Neuronal stem cell (in vitro differentiated cells): ENCODE measurements at regions not wholly inside any gene's neighbourhood (a gene's known extent, or its start where the extent isn't known, plus 50 kb on each side); places are given as distances from the start of the nearest gene placed in this dataset.

Source experiments
- DNase-seq: peaks from one replicate; pipeline ENCODE4 v3.0.0-alpha.2; 2013; ENCODE audit warnings: low spot score
- H2AFZ ChIP-seq: one replicate; pipeline ENCODE4 v1.6.1; 2013; ENCODE audit warnings: mild to moderate bottlenecking, low read length, inconsistent platforms
- H2AK5ac ChIP-seq: 2 replicates; pipeline ENCODE4 v1.6.1; 2013; ENCODE audit warnings: low read depth, mild to moderate bottlenecking, inconsistent platforms, low read length, moderate library complexity, mixed read lengths
- H2BK120ac ChIP-seq: 2 replicates; pipeline ENCODE4 v1.6.1; 2013; ENCODE audit warnings: low read depth, mild to moderate bottlenecking, inconsistent platforms, low read length, moderate library complexity, mixed read lengths
- H2BK12ac ChIP-seq: one replicate; pipeline ENCODE4 v1.6.1; 2013; ENCODE audit warnings: low read length, inconsistent platforms
- H2BK15ac ChIP-seq: 2 replicates; pipeline ENCODE4 v1.6.1; 2013; ENCODE audit warnings: mild to moderate bottlenecking, low read length, inconsistent platforms, mixed read lengths
- H2BK5ac ChIP-seq: one replicate; pipeline ENCODE4 v1.6.1; 2013; ENCODE audit warnings: inconsistent platforms, mild to moderate bottlenecking, low read length, moderate library complexity
- H3K14ac ChIP-seq: one replicate; pipeline ENCODE4 v1.6.1; 2013; ENCODE audit warnings: low read length, inconsistent platforms
- H3K18ac ChIP-seq: 2 replicates; pipeline ENCODE4 v1.6.1; 2013; ENCODE audit warnings: low read length, inconsistent platforms
- H3K23ac ChIP-seq: 2 replicates; pipeline ENCODE4 v1.6.1; 2013; ENCODE audit warnings: low read depth, mild to moderate bottlenecking, mixed read lengths, low read length, inconsistent platforms; ENCODE audit not compliant: poor library complexity
- H3K27ac ChIP-seq: replicated peaks from 3 replicates; pipeline ENCODE4 v1.5.1; 2013; ENCODE audit warnings: low read length, inconsistent platforms
- H3K27me3 ChIP-seq, 3 experiments: 2 replicates each; pipeline ENCODE4 v1.6.1; 2013; ENCODE audit warnings: low read length in 3 of 3, mild to moderate bottlenecking in 2 of 3, inconsistent platforms in 1 of 3, low read depth in 1 of 3, mixed read lengths in 1 of 3, moderate library complexity in 1 of 3; ENCODE audit not compliant: control insufficient read depth in 3 of 3, insufficient read depth in 3 of 3
- H3K36me3 ChIP-seq, 2 donors: replicated peaks in 1 of 2; 2 replicates each; pipeline ENCODE4 v1.6.1; 2013; ENCODE audit warnings: low read length in 2 of 2; ENCODE audit not compliant: control insufficient read depth in 2 of 2, insufficient read depth in 2 of 2
- H3K4ac ChIP-seq: 2 replicates; pipeline ENCODE4 v1.6.1; 2013; ENCODE audit warnings: inconsistent platforms, mild to moderate bottlenecking, low read length, moderate library complexity
- H3K4me1 ChIP-seq, 2 donors: 1 replicate in 1 of 2; 2 replicates in 1 of 2; pipeline ENCODE4 v1.6.1; 2013; ENCODE audit warnings: low read length in 2 of 2, low read depth in 1 of 2; ENCODE audit not compliant: control insufficient read depth in 2 of 2, insufficient read depth in 1 of 2
- H3K4me2 ChIP-seq: one replicate; pipeline ENCODE4 v1.6.1; 2013; ENCODE audit warnings: mild to moderate bottlenecking, low read length, inconsistent platforms; ENCODE audit not compliant: insufficient read depth, poor library complexity, severe bottlenecking
- H3K4me3 ChIP-seq, 2 donors: 2 replicates each; pipeline ENCODE4 v1.5.1; 2013; ENCODE audit warnings: low read length in 2 of 2, mild to moderate bottlenecking in 2 of 2, inconsistent platforms in 1 of 2, moderate library complexity in 1 of 2
- H3K79me1 ChIP-seq: one replicate; pipeline ENCODE4 v1.6.1; 2013; ENCODE audit warnings: low read depth, mild to moderate bottlenecking, inconsistent platforms, low read length, moderate library complexity
- H3K9ac ChIP-seq: one replicate; pipeline ENCODE4 v1.6.1; 2013; ENCODE audit warnings: mild to moderate bottlenecking, low read depth, low read length, inconsistent platforms; ENCODE audit not compliant: poor library complexity
- H3K9me3 ChIP-seq, 2 donors: replicated peaks in 1 of 2; 2 replicates each; pipeline versions ENCODE3 to v1.6.1; 2013; ENCODE audit warnings: low read length in 2 of 2, mild to moderate bottlenecking in 2 of 2, inconsistent platforms in 1 of 2, low read depth in 1 of 2, mixed read lengths in 1 of 2, moderate library complexity in 1 of 2; ENCODE audit not compliant: control insufficient read depth in 2 of 2, insufficient read depth in 1 of 2
- H4K8ac ChIP-seq: one replicate; pipeline ENCODE4 v1.6.1; 2013; ENCODE audit warnings: low read depth, mild to moderate bottlenecking, inconsistent platforms, low read length, moderate library complexity
- H4K91ac ChIP-seq: one replicate; pipeline ENCODE4 v1.6.1; 2013; ENCODE audit warnings: low read length, low read depth, mild to moderate bottlenecking, inconsistent platforms; ENCODE audit not compliant: poor library complexity
- WGBS, 2 donors: extraction: QIAGEN DNeasy Blood & Tissue Kit; methylation state at CpG; one replicate each; pipeline ENCODE4 v1.1.7; 2013; ENCODE audit warnings: missing lambda C conversion rate in 2 of 2, mixed read lengths in 1 of 2; ENCODE audit not compliant: insufficient read length in 2 of 2, insufficient replicate concordance in 1 of 2; ENCODE audit errors: extremely low coverage in 2 of 2; 5-methylcytosine and 5-hydroxymethylcytosine counted together

DNA sequence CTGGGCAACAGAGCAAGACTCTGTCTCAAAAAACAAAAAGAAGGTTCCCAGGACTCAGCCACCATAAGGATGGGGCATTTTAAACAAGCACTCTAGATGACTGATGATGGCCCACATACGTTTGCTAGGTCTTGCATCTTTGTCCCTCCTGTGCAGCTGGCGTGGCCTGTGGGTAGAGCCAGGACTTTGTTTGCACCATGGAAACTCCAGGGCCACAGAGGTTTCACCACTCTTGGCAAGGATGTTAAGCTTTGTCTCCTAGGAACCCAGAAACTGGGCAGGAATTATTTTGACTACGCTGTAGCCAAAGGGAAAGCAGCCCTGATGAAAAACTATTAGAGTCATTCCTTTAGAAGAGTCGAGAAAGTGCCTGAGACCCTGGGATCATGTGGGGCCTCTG is 54.1 kb upstream of the CALM2 start:
- Histone ChIP-seq H2BK5ac (no peak overlapping the region), H3K4me1 (peaks cover 20 to 49% of the 10 kb centered on the region in 2 donors), H4K8ac (no peak overlapping the region), H3K27me3 (no peaks in the 10 kb centered on the region), H2AK5ac (no peak overlapping the region), H3K9me3 (no peaks in the 10 kb centered on the region), H3K79me1 (no peaks in the 10 kb centered on the region), H3K23ac (no peak overlapping the region), H3K4me2 (no peak overlapping the region), H3K4me3 (no peak overlapping the region), H3K36me3 (no peaks in the 10 kb centered on the region), H3K27ac (no peak overlapping the region), H2BK12ac (no peak overlapping the region), H4K91ac (no peak overlapping the region), H2BK120ac (no peak overlapping the region), H3K9ac (no peak overlapping the region), H2BK15ac (no peak overlapping the region), H3K18ac (no peak overlapping the region), H2AFZ (no peak overlapping the region), H3K14ac (no peak overlapping the region), H3K4ac (no peak overlapping the region)
- no CpG with 5 or more reads among the region's 4 CpGs for WGBS, 2 donors
- DNase-seq: no peak

- no peak overlapping the region for H3K9ac ChIP-seq
- H2AFZ ChIP-seq: peak overlapping the region; percentile 49
- no peak overlapping the region for H3K18ac ChIP-seq
- H3K4me2 ChIP-seq: no peak overlapping the region
- no peak overlapping the region for H3K23ac ChIP-seq
- H3K4me3 ChIP-seq: no peak overlapping the region
- no peaks in the 10 kb centered on the region for H3K9me3 ChIP-seq
- H2AK5ac ChIP-seq: no peak overlapping the region
- no peak overlapping the region for H2BK12ac ChIP-seq
- peaks cover 18 to 36% of the 10 kb centered on the region in 2 donors for H3K4me1 ChIP-seq
- no peak overlapping the region for H2BK120ac ChIP-seq
- H4K91ac ChIP-seq: no peak overlapping the region
- peak; percentile 12 for DNase-seq
- no CpG with 5 or more reads among the region's 9 CpGs for WGBS, 2 donors
- H3K79me1 ChIP-seq: no peaks in the 10 kb centered on the region
- no peak overlapping the region for H3K14ac ChIP-seq
- H3K27ac ChIP-seq: peak overlapping the region; percentile 13
- no peaks in the 10 kb centered on the region for H3K36me3 ChIP-seq
- H2BK15ac ChIP-seq: no peak overlapping the region
- no peaks in the 10 kb centered on the region for H3K27me3 ChIP-seq
- H4K8ac ChIP-seq: no peak overlapping the region
- H2BK5ac ChIP-seq: no peak overlapping the region
- H3K4ac ChIP-seq: no peak overlapping the region
Observed at GRCh38 chr2:47227532-47228279, 51.4 kb upstream of the CALM2 start.

DNA sequence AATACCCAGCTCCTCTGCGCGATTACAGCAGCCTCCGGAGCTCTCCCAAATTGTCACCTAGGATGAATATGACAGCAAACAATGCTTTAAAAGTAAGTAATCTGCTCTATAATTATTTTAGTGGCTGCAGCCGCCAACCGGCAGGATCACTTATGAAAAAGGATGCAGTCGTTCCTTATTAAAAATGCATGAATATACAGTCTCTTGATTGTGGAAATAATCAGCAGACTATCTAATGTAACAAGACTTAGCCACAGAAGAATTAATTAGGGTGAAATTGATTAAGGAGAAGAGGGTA is 50.6 kb upstream of the CALM2 start:
- no peak overlapping the region for H3K4me2 ChIP-seq
- no peaks in the 10 kb centered on the region for H3K9me3 ChIP-seq
- no peak overlapping the region for H3K18ac ChIP-seq
- peaks cover 18 to 36% of the 10 kb centered on the region in 2 donors for H3K4me1 ChIP-seq
- no CpG with 5 or more reads among the region's 6 CpGs for WGBS, 2 donors
- H2AK5ac ChIP-seq: no peak overlapping the region
- no peak overlapping the region for H2BK5ac ChIP-seq
- H3K36me3 ChIP-seq: no peaks in the 10 kb centered on the region
- no peak overlapping the region for H2AFZ ChIP-seq
- no peak overlapping the region for H4K91ac ChIP-seq
- no peak overlapping the region for H2BK15ac ChIP-seq
- H2BK120ac ChIP-seq: no peak overlapping the region
- no peak overlapping the region for H3K27ac ChIP-seq
- DNase-seq: no peak
- H3K79me1 ChIP-seq: no peaks in the 10 kb centered on the region
- no peak overlapping the region for H2BK12ac ChIP-seq
- no peak overlapping the region for H4K8ac ChIP-seq
- H3K4me3 ChIP-seq: no peak overlapping the region
- H3K14ac ChIP-seq: no peak overlapping the region
- H3K9ac ChIP-seq: no peak overlapping the region
- no peak overlapping the region for H3K23ac ChIP-seq
- no peak overlapping the region for H3K4ac ChIP-seq
- H3K27me3 ChIP-seq: no peaks in the 10 kb centered on the region

GRCh38 chr2:47226132-47226922 is 50.0 kb upstream of the CALM2 start:
- H4K8ac ChIP-seq: no peak overlapping the region
- H3K23ac ChIP-seq: no peak overlapping the region
- H2AK5ac ChIP-seq: no peak overlapping the region
- H3K4me1 ChIP-seq: peaks cover 18 to 36% of the 10 kb centered on the region in 2 donors
- no peak overlapping the region for H4K91ac ChIP-seq
- no peaks in the 10 kb centered on the region for H3K79me1 ChIP-seq
- no peak overlapping the region for H3K4me3 ChIP-seq
- WGBS, 2 donors: no CpG with 5 or more reads among the region's 4 CpGs
- no peak overlapping the region for H3K4me2 ChIP-seq
- H3K9ac ChIP-seq: no peak overlapping the region
- H2BK5ac ChIP-seq: no peak overlapping the region
- H3K36me3 ChIP-seq: no peaks in the 10 kb centered on the region
- H3K14ac ChIP-seq: no peak overlapping the region
- no peak overlapping the region for H2BK120ac ChIP-seq
- H3K27ac ChIP-seq: no peak overlapping the region
- H2BK12ac ChIP-seq: no peak overlapping the region
- no peak for DNase-seq
- no peaks in the 10 kb centered on the region for H3K9me3 ChIP-seq
- no peak overlapping the region for H2BK15ac ChIP-seq
- no peak overlapping the region for H3K18ac ChIP-seq
- no peaks in the 10 kb centered on the region for H3K27me3 ChIP-seq
- H2AFZ ChIP-seq: peak overlapping the region; percentile 31
- no peak overlapping the region for H3K4ac ChIP-seq
